Left lung (tissue), 4 donors: ENCODE measurements at regions not wholly inside any gene's neighbourhood (a gene's known extent, or its start where the extent isn't known, plus 50 kb on each side); places are given as distances from the start of the nearest gene placed in this dataset.

Experiments used
- ATAC-seq: fragments of 200-7000 bp; cut with Tn5 transposase; one replicate; pipeline ENCODE4 v1.9.1; 2020; ENCODE audit warnings: moderate library complexity
- DNase-seq, 4 donors: peaks; one replicate each; pipeline ENCODE4 v3.0.0-alpha.2; 2013 to 2020
- H3K27ac ChIP-seq, 2 donors: fragments of 200-600 bp; sonication (generic) in 1 of 2; one replicate each; pipeline versions ENCODE4 v1.5.0 to v1.8.0; 2020 to 2021
- H3K27me3 ChIP-seq, 2 donors: fragments of 200-600 bp; sonication (generic) in 1 of 2; one replicate each; pipeline versions ENCODE4 v1.5.0 to v1.8.0; 2020 to 2021
- H3K36me3 ChIP-seq, 2 donors: fragments of 200-600 bp; sonication (generic) in 1 of 2; one replicate each; pipeline versions ENCODE4 v1.5.0 to v1.8.0; 2020 to 2021
- H3K4me1 ChIP-seq, 2 donors: fragments of 200-600 bp; one replicate each; pipeline ENCODE4 v1.8.0; 2021
- H3K4me3 ChIP-seq, 2 donors: fragments of 200-600 bp; sonication (generic) in 1 of 2; one replicate each; pipeline versions ENCODE4 v1.5.0 to v1.8.0; 2020 to 2021; ENCODE audit warnings: mild to moderate bottlenecking in 1 of 2
- H3K9me3 ChIP-seq, 2 donors: fragments of 200-600 bp; sonication (generic) in 1 of 2; one replicate each; pipeline versions ENCODE4 v1.5.0 to v1.8.0; 2020 to 2021
- CTCF ChIP-seq, 2 donors: fragments of 200-600 bp; sonication (generic) in 1 of 2; IDR thresholded peaks; one replicate each; pipeline versions ENCODE4 v1.5.0 to v1.8.0; 2021; ENCODE audit warnings: antibody characterized with exemption in 2 of 2
- intact Hi-C, 2 donors: fragments of 100-400 bp; cut with DNase I; formaldehyde crosslinking; loops; one replicate each; pipeline versions ENCODE4 v1.11.2 to v1.14.2; 2022
- donor health status: DM: no; HTN: yes; CAD: no.
- donor health status: DM: no; HTN: no; CAD: no.

GRCh38 chr6:14906621-14907020, 339.2 kb upstream of the JARID2 start:
- Histone ChIP-seq H3K4me3 (no peak overlapping the region), H3K9me3 (no peaks in the 10 kb centered on the region), H3K27me3 (no peaks in the 10 kb centered on the region), H3K36me3 (no peaks in the 10 kb centered on the region), H3K27ac (no peak overlapping the region), H3K4me1 (peaks cover 0 to 27% of the 10 kb centered on the region in 2 donors)
- DNase-seq (no peak), ATAC-seq (no peak)
- intact Hi-C loops, result no loop called here
- TF ChIP-seq CTCF (IDR thresholded peaks at IDR 0.05), result no peak

GRCh38 chr6:14910692-14911547, 334.9 kb upstream of the JARID2 start:
- H3K27ac ChIP-seq, result peak overlapping the region; percentile 44 to 96
- no peak overlapping the region for H3K4me3 ChIP-seq
- intact Hi-C loops, result no loop called here
- DNase-seq (peak in 3 of 4 donors; percentile 54 to 79 (median 74)), ATAC-seq (peak; percentile 82)
- no peaks in the 10 kb centered on the region for H3K36me3 ChIP-seq
- no peaks in the 10 kb centered on the region for H3K27me3 ChIP-seq
- H3K9me3 ChIP-seq, result no peaks in the 10 kb centered on the region
- TF ChIP-seq CTCF (IDR thresholded peaks at IDR 0.05), result no peak
- peaks cover 0 to 34% of the 10 kb centered on the region in 2 donors for H3K4me1 ChIP-seq

- Histone ChIP-seq H3K36me3 (no peaks in the 10 kb centered on the region), H3K27me3 (no peaks in the 10 kb centered on the region), H3K4me1 (peaks cover 0 to 34% of the 10 kb centered on the region in 2 donors), H3K27ac (peak overlapping the region in 1 of 2 donors; percentile 96), H3K9me3 (no peaks in the 10 kb centered on the region), H3K4me3 (no peak overlapping the region)
- ATAC-seq (no peak), DNase-seq (no peak)
- intact Hi-C loops, result no loop called here
- no peak for TF ChIP-seq CTCF (IDR thresholded peaks at IDR 0.05)
Measured at GRCh38 chr6:14912226-14912625, 333.6 kb upstream of the JARID2 start.

GRCh38 chr6:14912706-14913105, 333.2 kb upstream of the JARID2 start:
- ATAC-seq, result no peak

More at GRCh38 chr6:14912706-14913105, 333.2 kb upstream of the JARID2 start:
- Histone ChIP-seq H3K27me3 (no peaks in the 10 kb centered on the region), H3K4me3 (no peak overlapping the region), H3K36me3 (no peaks in the 10 kb centered on the region), H3K4me1 (peaks cover 0 to 34% of the 10 kb centered on the region in 2 donors), H3K9me3 (no peaks in the 10 kb centered on the region), H3K27ac (no peak overlapping the region)
- no peak for DNase-seq
- intact Hi-C loops, result no loop called here
- TF ChIP-seq CTCF (IDR thresholded peaks at IDR 0.05), result no peak
